Fibroblast of skin of back (primary cell): ENCODE measurements at regions not wholly inside any gene's neighbourhood (a gene's known extent, or its start where the extent isn't known, plus 50 kb on each side); places are given as distances from the start of the nearest gene placed in this dataset.
A peak's percentile ranks its signal among the peaks of the same experiment; 100 is the strongest.
"Not testable (repeated sequence)": the region's sequence is repeated elsewhere in the genome, so short reads cannot be mapped to it uniquely, and the experiment has no call there.

Experiments used
- DNase-seq: peaks from one replicate; pipeline ENCODE4 v3.0.0-alpha.2; 2013

DNA sequence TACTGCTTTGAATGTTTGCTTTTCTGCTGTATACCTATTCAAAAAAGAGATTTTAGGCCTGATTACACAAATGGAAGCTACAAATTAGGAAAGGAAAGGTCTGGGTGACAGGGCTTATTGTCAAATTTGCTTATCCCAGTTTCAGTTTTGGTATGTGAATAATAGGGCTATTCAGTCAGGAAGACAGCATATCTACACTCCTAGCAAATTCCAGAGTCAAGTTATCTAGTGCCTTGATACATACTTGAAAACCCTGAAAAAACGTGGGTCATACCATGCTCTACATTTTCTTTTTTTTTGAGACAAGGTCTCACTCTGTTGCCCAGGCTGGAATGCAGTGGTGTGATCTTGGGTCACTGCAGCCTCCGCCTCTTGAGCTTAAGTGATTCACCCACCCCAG, 59.2 kb upstream of the CCDC180 start:
- DNase-seq, result peak; percentile 13

DNA sequence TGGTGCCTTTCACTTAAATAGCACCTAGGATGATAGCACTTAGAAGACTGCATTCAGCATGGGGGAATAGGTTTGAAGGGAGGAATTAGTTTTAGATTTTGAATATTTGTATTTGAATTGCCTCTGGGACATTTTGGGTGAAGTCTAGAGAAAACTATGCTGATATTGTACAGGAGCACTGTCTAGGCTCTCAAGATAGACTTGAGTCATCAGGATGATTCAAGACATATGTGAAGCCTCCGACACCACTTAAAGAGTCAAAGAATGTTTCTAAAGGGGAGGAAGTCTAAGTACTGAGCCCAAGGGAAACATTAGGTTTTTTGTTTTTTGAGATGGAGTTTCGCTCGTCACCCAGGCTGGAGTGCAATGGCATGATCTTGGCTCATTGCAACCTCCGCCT, 63.9 kb upstream of the CCDC180 start:
- peak; percentile 14 for DNase-seq

DNA sequence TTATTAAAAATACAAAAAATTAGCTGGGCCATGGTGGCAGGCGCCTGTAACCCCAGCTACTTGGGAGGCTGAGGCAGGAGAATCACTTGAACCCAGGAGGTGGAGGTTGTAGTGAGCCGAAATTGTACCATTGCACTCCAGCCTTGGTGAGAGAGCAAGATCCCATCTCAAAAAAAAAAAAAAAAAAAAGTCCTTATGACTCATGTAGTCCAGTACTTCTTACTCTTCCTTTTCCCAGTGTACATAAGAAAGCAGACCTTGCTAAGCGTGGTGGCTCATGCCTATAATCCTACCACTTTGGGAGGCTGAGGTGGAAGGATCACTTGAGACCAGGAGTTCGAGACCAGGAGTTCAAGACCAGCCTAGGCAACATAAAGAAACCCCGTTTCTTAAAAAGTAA, 66.0 kb upstream of the CCDC180 start:
- not testable (repeated sequence) for DNase-seq

DNA sequence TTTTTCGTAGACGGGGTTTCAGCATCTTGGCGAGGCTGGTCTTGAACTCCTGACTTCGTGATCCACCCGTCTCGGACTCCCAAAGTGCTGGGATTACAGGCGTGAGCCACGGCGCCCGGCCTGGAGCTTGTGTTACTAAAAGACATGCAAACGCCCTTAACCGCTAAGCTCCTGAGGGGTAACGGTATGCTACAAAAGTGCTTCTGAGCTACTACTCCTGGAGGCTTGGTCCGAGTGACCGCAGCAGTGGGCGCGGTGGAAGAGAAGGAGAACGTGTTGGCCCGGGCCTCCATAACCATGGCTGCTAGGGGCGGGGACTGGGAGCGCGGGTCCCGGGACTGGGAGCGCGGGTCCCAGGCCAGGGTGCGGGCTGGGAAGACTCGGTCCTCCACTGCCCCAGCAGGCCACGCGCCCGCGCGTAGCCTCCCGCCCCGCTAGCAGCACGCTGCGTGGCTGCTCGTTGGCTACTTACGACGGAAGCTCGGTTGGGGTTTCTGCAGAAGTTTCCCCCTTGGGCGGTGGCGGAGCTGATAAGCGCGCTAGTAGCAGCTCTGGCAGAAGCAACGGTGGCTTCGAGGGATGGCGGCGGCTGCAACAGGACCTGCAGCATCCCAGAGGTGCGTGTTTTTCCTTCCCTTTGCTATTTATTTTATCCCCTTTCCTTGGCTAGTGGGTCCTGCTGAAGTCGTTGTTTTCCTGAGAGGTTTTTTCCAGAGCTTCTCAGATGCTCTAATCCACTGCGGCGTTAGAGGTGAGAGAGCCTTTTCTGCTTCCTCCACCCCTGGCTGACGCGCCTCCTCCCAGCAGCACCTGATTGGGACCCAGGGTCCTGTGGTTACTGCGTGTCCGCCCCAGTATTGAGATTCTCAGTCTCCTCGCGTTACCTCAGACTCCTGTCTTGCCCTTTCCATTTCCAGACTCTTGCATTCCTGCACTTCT, 69.2 kb upstream of the CCDC180 start:
- DNase-seq, result peak; percentile 72

DNA sequence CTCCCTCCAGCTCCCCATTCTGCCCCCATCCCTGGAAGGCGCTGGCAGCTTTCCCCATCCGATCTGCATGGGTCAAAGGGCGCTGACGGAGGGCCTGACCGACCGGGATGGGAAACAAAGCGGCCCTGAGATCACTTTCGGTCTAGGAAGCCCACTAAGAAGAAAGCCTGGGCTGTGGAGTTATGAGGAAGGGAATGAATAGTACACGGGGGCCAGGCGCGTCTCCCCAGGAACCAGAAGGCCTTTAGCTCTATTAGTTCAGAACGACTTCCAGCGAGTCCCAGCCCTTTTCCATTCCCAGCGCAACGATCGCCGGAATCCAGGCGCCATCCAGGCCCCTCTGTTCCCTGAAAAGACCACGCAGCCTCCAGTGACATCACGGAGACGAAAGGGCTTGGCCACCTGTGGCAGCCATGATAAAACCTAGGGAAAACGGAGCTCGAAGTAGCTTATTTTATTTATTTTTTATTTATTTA, 70.1 kb upstream of the CCDC180 start:
- no peak for DNase-seq

DNA sequence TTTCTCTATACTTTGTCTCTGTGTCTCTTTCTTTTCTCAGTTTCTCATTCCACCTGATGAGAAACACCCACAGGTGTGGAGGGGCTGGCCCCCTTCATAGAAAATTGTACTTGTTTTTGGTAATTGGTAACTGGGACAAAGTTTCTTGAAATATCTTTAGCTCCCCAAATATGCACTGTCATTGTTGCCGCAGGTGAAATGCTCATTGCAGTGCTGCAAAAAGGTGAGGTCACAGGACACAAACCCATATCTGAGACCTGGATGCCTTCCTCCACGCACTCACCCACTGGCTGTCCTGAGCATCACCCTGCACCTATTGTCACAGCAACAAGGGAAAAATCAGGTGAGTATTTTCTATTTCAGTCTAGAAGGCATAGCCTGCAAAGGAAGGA, 74.5 kb upstream of the CCDC180 start:
- not testable (repeated sequence) for DNase-seq

DNA sequence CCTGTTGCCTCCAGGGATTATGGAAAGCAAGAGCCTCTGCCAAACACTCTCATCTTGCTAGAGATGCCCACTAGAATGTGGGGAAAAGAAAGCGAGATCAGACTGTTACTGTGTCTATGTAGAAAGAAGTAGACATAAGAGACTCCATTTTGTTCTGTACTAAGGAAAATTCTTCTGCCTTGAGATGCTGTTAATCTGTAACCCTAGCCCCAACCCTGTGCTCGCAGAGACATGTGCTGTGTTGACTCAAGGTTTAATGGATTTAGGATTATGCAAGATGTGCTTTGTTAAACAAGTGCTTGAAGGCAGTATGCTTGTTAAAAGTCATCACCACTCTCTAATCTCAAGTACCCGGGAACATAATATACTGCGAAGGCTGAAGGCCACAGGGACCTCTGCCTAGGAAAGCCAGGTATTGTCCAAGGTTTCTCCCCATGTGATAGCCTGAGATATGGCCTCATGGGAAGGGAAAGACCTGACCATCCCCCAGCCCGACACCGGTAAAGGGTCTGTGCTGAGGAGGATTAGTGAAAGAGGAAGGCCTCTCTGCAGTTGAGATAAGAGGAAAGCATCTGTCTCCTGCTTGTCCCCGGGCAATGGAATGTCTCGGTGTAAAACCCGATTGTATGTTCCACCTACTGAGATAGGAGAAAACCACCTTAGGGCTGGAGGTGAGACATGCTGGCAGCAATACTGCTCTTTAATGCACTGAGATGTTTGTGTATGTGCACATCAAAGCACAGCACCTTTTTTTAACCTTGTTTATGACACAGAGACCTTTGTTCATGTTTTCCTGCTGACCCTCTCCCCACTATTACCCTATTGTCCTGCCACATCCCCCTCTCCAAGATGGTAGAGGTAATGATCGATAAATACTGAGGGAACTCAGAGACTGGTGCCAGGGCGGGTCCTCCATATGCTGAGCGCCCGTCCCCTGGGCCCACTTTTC, 75.1 kb upstream of the CCDC180 start:
- not testable (repeated sequence) for DNase-seq

DNA sequence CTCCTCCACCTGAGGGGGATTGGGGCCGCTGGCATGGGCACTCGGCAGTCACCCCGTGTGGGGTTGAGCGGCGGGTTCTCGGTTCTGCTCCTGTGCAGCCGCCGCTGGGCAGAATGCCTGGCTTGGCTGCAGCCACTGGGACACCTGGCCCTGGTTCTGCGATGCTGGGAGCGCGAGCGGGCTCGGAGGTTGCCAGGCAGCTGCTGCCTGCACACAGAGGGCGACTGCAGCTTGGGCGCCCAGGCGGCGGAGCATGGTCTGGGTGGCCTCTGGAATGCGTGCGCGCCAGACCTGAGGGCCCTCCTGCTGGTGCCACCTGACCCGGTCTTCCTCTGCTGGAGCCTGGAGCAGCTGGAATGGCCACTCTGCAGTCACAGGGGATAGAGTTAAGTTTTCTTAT, 85.1 kb upstream of the CCDC180 start:
- DNase-seq, result not testable (repeated sequence)

DNA sequence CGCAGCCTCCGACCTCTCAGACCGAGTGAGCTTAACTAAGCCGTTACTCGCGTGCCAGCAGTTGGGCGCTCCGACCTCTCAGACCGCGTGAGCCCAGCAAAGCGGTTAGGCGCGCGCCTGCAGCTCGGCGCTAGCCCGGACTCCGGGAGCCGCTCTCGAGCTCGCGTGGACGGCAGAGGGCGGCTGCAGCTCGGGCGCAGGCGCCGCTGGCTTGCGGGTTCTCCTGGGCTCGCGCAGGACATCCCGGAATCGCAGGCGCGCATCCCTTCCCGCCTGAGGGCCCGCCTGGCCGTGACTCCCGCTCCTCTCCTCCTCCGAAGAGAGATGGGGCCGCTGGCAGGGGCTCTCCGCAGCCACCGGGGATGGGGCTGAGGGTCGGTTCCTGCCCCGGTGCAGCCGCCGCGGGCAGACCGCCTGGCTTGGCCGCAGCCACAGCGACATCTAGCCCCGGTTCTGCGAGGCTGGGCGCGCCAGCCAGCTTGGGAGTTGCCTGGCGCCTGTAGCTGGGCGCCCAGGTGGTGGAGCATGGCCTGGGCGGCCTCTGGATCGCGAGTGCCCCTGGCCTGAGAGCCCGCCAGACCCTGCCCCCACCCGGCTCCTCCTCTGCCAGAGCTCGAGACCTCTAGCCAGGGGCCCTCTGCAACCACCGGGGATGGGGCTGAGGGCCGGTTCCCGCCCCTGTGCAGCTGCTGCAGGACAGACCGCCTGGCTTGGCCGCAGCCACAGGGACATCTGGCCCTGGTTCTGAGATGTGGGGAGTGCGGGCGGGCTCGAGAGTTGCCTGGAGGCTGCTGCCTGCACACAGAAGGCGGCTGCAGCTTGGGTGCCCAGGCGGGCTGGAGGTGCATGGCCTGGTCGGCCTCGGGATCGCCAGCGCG, 85.7 kb upstream of the CCDC180 start:
- peak; percentile 60 for DNase-seq

DNA sequence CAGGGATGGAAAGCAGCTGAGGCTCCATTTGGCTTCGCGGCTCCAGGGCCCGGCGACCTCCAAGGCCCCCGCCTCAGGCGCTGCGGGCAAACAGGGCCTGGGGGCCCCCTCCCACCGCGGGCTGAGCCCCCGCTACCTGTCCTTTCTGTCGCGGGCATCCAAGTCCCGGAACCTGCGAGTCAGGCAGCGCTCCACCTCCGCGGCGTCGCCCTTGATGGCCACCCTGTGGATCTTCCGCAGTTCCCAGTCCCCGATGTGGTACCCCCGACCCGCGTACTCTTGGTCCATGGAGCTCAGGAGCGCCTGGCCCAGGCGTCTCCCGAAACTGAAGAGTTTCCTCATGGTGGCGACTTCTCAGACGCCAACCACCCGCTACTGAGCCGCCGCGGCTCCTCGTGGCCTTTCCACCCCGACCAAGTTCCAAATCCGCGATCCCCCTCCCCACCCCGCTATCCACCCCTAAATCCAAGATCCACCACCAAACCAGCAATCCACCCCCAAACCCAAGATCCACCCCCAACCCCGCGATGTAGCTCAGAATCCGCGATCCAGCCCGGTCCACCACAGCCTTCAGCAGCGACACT, 86.5 kb upstream of the CCDC180 start:
- DNase-seq, result no peak

DNA sequence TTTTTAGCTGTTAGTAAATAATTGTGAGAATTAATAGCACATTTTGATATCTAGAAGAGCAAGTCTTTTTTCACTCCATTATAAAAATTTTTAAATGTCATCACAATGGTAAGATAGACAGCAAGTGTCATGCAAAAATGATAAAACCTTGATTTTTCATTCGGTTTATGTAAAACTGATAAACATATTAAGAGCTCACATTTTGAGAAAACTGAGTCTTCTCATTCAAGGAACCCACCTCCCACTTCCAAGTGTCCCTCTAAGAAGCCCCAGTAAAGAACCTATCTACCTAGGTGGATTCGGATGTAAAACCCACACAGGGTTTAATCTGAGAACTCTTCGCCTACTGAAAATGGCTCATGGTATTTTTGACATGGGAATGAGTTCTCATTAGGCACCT, 87.1 kb upstream of the CCDC180 start:
- not testable (repeated sequence) for DNase-seq

DNA sequence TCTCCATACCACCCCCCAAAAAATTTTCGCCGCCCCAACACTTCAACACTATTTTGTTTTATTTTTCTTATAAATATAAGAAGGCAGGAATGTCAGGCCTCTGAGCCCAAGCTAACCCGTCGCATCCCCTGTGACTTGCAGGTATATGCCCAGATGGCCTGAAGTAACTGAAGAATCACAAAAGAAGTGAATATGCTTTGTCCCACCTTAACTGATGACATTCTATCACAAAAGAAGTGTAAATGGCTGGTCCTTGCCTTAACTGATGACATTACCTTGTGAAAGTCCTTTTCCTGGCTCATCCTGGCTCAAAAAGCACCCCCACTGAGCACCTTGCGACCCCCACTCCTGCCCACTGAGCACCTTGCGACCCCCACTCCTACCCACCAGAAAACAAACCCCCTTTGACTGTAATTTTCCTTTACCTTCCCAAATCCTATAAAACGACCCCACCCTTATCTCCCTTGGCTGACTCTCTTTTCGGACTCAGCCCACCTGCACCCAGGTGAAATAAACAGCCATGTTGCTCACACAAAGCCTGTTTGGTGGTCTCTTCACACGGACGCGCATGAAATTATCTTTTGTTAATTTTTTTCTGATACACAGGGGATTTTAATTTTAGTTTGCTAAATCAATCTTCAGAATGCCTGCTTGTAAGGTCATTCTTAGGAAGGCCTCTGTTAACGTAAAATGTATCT, 87.9 kb upstream of the CCDC180 start:
- not testable (repeated sequence) for DNase-seq

DNA sequence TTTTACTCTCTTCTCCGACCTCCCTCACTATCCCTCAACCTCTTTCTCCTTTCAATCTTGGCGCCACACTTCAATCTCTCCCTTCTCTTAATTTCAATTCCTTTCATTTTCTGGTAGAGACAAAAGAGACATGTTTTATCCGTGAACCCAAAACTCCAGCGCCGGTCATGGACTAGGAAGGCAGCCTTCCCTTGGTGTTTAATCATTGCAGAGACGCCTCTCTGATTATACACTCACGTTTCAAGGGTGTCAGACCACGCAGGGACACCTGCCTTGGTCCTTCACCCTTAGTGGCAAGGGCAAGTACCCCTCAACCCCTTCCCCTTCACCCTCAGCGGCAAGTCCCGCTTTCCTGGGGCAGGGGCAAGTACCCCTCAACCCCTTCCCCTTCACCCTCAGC, 92.3 kb upstream of the CCDC180 start:
- DNase-seq, result not testable (repeated sequence)

DNA sequence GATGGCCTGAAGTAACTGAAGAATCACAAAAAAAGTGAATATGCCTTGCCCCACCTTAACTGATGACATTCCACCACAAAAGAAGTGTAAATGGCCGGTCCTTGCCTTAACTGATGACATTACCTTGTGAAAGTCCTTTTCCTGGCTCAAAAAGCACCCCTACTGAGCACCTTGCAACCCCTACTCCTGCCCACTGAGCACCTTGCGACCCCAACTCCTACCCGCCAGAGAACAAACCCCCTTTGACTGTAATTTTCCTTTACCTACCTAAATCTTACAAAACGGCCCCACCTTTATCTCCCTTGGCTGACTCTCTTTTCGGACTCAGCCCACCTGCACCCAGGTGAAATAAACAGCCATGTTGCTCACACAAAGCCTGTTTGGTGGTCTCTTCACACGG, 92.9 kb upstream of the CCDC180 start:
- DNase-seq, result not testable (repeated sequence)

DNA sequence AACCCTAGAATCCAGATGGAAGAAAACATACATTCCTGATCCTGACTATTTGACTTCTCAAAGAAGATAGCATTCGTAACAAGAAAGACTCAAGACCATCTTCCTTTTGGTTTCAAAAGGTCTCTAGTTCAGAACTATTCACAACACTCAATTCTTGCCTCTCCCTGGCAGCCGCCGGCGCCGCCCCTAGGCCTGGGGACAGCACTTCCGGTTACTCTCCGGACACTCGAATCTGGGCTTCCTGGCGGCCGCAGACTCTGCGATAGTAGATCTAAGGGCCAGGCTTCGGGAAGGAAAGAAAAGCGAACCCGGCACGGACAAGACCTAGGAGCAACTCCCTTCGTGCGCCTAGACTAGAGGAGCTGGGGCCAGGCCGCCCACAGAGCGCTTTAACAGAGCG, 107.8 kb upstream of the CCDC180 start:
- not testable (repeated sequence) for DNase-seq

DNA sequence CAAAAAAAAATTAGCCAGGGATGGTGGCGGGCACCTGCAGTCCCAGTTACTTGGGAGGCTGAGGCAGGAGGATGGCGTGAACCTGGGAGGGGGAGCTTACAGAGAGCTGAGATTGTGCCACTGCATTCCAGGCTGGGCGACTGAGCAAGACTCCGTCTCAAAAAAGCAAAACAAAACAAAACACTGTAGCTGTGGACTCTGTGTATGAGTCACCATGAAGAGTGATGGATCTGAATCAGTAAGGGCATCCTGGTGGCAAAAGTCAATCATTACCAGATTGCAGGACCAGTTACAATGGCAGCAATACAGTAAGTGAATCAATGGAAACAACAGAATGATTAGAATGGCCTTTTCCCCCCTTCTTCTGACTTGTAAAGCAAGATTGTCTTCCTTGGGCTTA, 113.7 kb upstream of the CCDC180 start:
- DNase-seq, result not testable (repeated sequence)

DNA sequence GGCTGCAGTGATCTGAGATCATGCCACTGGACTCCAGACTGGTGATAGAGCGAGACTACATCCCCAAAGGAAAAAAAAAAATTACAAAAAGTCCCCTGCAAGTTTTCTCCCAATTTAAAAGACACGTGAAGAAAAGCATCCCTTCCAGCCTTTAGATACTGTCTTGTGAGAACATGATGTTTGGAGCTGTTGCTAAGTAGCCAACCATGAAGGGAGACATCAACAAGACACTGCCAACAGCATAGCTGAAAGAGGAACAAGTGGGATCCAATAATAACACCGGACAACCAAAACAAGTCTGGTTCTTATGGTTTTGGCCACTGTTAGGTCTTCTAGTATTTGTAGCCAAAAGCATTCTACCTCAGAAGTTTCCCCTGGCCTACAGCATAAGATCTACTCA, 118.9 kb upstream of the CCDC180 start:
- no peak for DNase-seq

DNA sequence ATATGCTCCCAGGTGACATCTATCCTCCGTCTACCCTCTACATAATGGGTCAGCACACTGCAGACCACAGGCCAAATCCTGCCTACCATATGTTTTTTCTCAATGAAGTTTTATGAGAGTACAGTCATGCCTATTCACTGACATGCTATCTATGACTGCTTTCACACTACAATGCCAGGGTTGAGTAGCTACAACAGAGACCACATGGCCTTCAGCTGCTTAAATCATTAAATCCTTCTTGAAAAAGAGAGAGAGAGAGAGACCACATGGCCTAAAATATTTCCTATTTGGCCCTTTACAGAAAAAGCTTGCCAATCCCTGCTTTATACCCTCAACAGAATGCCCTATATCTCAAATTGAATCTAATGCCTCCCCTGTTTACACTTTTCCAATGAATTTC, 119.8 kb upstream of the CCDC180 start:
- DNase-seq, result not testable (repeated sequence)

DNA sequence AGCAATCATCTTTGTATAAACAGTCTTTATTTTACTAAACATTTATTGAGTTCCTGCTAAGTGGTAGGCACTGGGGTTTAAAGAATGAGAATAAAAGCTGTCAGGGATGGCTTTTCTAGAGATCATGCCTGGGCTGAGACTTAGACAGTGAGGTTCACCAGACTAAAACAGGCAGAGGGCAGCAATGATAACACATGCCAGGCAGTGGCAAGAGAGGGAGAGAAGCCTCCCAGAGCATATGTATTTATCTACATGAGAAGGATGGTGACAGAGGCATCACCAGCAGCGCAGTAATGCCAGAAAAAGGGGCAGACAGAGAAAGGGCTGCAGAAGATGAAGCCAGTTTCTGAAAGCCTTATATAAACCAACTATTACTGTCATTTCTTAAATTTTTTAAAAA, 121.0 kb upstream of the CCDC180 start:
- DNase-seq, result no peak

DNA sequence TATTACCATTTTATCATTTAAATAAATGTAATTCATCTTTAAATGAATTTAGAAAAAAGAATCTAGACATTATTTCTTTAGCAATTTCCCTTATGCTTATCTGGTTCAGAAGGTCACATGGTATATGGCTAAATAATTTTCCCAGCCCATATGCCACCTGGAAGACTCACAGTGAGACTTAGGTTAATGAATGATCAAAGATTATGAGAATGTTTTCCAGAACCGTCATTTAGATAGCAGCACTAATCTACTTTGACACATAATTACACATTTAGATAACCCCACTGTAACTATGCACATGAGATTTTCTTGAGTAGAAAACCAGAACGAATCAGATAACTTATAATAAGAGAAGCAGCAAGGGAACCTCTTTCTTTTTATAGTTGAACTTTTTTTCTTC, 124.9 kb upstream of the CCDC180 start:
- DNase-seq, result not testable (repeated sequence)

DNA sequence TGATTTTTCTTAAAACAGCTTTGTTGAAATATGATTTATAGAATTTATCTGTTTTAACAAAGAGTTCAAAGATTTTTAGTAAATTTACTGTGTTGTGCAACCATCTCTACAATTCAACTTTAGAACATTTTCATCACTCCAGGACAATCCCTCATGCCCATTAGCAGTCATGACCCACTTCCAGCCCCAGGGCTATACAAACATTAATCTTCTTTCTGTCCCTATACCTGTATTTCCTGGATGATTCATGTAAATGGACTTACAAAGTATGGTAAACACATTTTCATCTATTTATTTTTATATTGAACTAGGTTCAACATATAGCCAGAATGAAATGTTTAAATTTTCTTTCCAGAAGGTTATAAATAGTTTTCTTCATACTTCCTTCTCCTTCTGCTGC, 127.8 kb upstream of the CCDC180 start:
- no peak for DNase-seq
